Endodermal cell (in vitro differentiated cells): ENCODE measurements at regions not wholly inside any gene's neighbourhood (a gene's known extent, or its start where the extent isn't known, plus 50 kb on each side); places are given as distances from the start of the nearest gene placed in this dataset.

ENCODE experiments used
- DNase-seq: peaks from one replicate; pipeline ENCODE4 v3.0.0-alpha.2; 2017
- H3K27ac ChIP-seq: 2 replicates; pipeline ENCODE4 v1.5.1; 2013; ENCODE audit warnings: mild to moderate bottlenecking, low read depth, low read length, moderate library complexity
- H3K27me3 ChIP-seq: 2 replicates; pipeline ENCODE4 v1.6.1; 2013; ENCODE audit warnings: mild to moderate bottlenecking, low read length, moderate library complexity; ENCODE audit not compliant: insufficient read depth, control insufficient read depth, poor library complexity, severe bottlenecking
- H3K36me3 ChIP-seq: 2 replicates; pipeline ENCODE4 v1.7.0; 2013; ENCODE audit warnings: mild to moderate bottlenecking, low read length, moderate library complexity; ENCODE audit not compliant: control insufficient read depth, insufficient read depth
- H3K4me1 ChIP-seq: one replicate; pipeline ENCODE4 v1.7.0; 2013; ENCODE audit warnings: low read length; ENCODE audit not compliant: control insufficient read depth, insufficient read depth
- H3K4me3 ChIP-seq: 2 replicates; pipeline ENCODE4 v1.5.1; 2013; ENCODE audit warnings: mild to moderate bottlenecking, low read length, moderate library complexity
- H3K9ac ChIP-seq: 2 replicates; pipeline ENCODE4 v1.6.1; 2013; ENCODE audit warnings: mild to moderate bottlenecking, low read length, moderate library complexity; ENCODE audit not compliant: poor library complexity, severe bottlenecking; ENCODE audit errors: extremely low read depth
- H3K9me3 ChIP-seq: 2 replicates; pipeline ENCODE4 v1.6.1; 2013; ENCODE audit warnings: mild to moderate bottlenecking, low read length, moderate library complexity; ENCODE audit not compliant: control insufficient read depth
- H3K27ac Mint-ChIP-seq: 2 replicates; pipeline ENCODE4 v1.8.0; 2020; ENCODE audit warnings: mixed read lengths
- H3K27me3 Mint-ChIP-seq: 2 replicates; pipeline ENCODE4 v1.8.0; 2021; ENCODE audit warnings: mild to moderate bottlenecking, mixed read lengths; ENCODE audit not compliant: insufficient read depth
- H3K36me3 Mint-ChIP-seq: 2 replicates; pipeline ENCODE4 v1.8.0; 2020; ENCODE audit warnings: low read depth, mixed read lengths
- H3K4me1 Mint-ChIP-seq: 2 replicates; pipeline ENCODE4 v1.8.0; 2020; ENCODE audit warnings: mixed read lengths
- H3K4me3 Mint-ChIP-seq: 2 replicates; pipeline ENCODE4 v1.8.0; 2020; ENCODE audit warnings: mild to moderate bottlenecking, moderate library complexity, mixed read lengths
- H3K9me3 Mint-ChIP-seq: 2 replicates; pipeline ENCODE4 v1.8.0; 2020; ENCODE audit warnings: mild to moderate bottlenecking, mixed read lengths
- WGBS, 2 experiments: methylation state at CpG; one replicate each; pipeline versions ENCODE4 v1.1.5 to v1.1.7; 2013; ENCODE audit warnings: missing lambda C conversion rate in 2 of 2, mixed read lengths in 1 of 2; ENCODE audit not compliant: insufficient coverage in 1 of 2, insufficient read length in 1 of 2; 5-methylcytosine and 5-hydroxymethylcytosine counted together
- TF ChIP-seq, protein P1 (sequence below): fragments of 200-600 bp; sonication (generic); conservative IDR thresholded peaks from 2 replicates; pipeline ENCODE4 v1.5.0; 2021; ENCODE audit warnings: antibody characterized with exemption, mild to moderate bottlenecking

DNA sequence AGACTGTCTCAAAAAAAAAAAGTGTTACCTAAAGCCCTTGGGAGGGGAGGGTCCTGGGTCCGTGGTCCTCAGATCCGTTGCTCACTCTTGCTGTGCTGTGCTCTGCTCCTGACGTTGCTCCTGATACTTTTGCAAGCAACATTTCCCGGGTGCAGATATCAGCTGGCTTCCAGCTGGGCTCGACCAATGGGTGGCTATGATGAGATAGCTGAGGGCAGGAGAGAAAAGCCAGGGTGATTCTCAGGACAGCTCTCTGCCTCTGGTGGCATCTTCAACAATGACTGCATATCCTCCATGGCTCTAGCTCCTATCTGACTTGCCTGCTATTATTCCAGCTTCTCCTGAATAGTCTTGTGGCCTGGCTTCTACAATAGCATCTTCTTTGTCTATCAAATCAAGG lies 134.5 kb downstream of the RPS12 start:
- peak; percentile 66 for DNase-seq
- Mint-ChIP-seq H3K36me3 (no peaks in the 10 kb centered on the region), H3K9me3 (no peaks in the 10 kb centered on the region), H3K27ac (no peak overlapping the region), H3K27me3 (no peaks in the 10 kb centered on the region), H3K4me3 (no peak overlapping the region), H3K4me1 (no peaks in the 10 kb centered on the region)
- Histone ChIP-seq H3K4me1 (no peaks in the 10 kb centered on the region), H3K9me3 (no peaks in the 10 kb centered on the region), H3K27me3 (no peaks in the 10 kb centered on the region), H3K4me3 (no peak overlapping the region), H3K27ac (no peak overlapping the region), H3K9ac (no peak overlapping the region), H3K36me3 (no peaks in the 10 kb centered on the region)
- TF ChIP-seq, protein P1, sequence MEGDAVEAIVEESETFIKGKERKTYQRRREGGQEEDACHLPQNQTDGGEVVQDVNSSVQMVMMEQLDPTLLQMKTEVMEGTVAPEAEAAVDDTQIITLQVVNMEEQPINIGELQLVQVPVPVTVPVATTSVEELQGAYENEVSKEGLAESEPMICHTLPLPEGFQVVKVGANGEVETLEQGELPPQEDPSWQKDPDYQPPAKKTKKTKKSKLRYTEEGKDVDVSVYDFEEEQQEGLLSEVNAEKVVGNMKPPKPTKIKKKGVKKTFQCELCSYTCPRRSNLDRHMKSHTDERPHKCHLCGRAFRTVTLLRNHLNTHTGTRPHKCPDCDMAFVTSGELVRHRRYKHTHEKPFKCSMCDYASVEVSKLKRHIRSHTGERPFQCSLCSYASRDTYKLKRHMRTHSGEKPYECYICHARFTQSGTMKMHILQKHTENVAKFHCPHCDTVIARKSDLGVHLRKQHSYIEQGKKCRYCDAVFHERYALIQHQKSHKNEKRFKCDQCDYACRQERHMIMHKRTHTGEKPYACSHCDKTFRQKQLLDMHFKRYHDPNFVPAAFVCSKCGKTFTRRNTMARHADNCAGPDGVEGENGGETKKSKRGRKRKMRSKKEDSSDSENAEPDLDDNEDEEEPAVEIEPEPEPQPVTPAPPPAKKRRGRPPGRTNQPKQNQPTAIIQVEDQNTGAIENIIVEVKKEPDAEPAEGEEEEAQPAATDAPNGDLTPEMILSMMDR = no peak
- 79 to 92% methylated on average over 2 to 5 of the region's 5 CpGs for WGBS, 2 experiments

- Histone ChIP-seq H3K9ac (no peak overlapping the region), H3K27ac (no peak overlapping the region), H3K4me3 (no peak overlapping the region), H3K27me3 (no peaks in the 10 kb centered on the region), H3K36me3 (no peaks in the 10 kb centered on the region), H3K4me1 (no peaks in the 10 kb centered on the region), H3K9me3 (no peaks in the 10 kb centered on the region)
- Mint-ChIP-seq H3K36me3 (no peaks in the 10 kb centered on the region), H3K27me3 (no peaks in the 10 kb centered on the region), H3K27ac (no peak overlapping the region), H3K9me3 (no peaks in the 10 kb centered on the region), H3K4me3 (no peak overlapping the region), H3K4me1 (no peaks in the 10 kb centered on the region)
- TF ChIP-seq, protein P1 = no peak
- no peak for DNase-seq
- WGBS, 2 experiments = 91 to 93% methylated on average over 3 of the region's 3 CpGs
These were observed 136.2 kb downstream of the RPS12 start for GRCh38 chr6:132950566-132950965.

DNA sequence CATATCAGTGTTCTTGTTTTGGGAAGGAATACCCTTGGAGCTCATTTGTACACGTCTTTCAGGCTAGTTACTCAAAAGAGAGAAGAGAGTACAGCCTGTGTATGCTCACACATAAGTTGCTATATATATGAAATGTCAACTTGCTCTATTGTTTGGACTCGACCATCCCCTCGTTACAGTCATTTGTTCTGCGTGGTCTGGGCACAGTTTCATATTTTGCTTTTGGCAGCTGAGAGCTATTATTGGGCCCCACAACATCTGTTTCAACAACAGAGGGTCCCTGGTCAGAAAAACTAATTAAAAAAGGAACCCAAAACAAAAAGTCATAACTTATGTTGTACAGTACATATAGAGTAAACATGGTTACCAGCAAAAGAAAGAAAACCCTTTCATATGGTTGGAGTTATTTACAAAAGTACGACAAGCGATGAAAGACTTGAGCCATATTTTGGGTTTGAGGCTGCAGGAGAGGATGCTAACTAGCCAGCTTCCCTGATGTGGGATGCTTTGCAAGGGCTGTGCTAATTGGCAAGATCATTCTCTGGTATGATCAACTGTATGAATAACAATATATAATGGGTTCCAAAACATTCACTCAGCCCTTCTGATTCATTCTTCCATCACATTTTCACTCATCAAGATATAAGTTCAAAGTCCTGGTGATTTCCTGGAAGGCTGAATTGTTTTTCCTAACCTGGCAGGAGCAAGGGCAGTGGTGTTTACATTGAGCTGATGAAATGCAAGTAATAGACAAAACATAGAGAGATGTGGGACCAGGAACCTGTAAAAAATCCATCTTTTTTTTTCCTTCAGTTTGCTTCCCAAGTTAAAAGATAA lies 137.9 kb downstream of the RPS12 start:
- WGBS, 2 experiments = 89% methylated on average over 5 to 6 of the region's 6 CpGs
- Mint-ChIP-seq H3K9me3 (no peaks in the 10 kb centered on the region), H3K27me3 (no peaks in the 10 kb centered on the region), H3K36me3 (no peaks in the 10 kb centered on the region), H3K4me1 (no peaks in the 10 kb centered on the region), H3K27ac (no peak overlapping the region), H3K4me3 (no peak overlapping the region)
- H3K36me3 ChIP-seq = no peaks in the 10 kb centered on the region
- H3K9me3 ChIP-seq = no peaks in the 10 kb centered on the region
- no peak for DNase-seq
- no peak overlapping the region for H3K9ac ChIP-seq
- H3K4me3 ChIP-seq = no peak overlapping the region
- no peak overlapping the region for H3K27ac ChIP-seq
- no peaks in the 10 kb centered on the region for H3K4me1 ChIP-seq
- TF ChIP-seq, protein P1 = no peak
- no peaks in the 10 kb centered on the region for H3K27me3 ChIP-seq
